Mesendoderm (in vitro differentiated cells): ENCODE measurements at regions not wholly inside any gene's neighbourhood (a gene's known extent, or its start where the extent isn't known, plus 50 kb on each side); places are given as distances from the start of the nearest gene placed in this dataset.

Source experiments
- DNase-seq: peaks from one replicate; pipeline ENCODE4 v3.0.0; 2013
- H2AK5ac ChIP-seq: 2 replicates; pipeline ENCODE4 v1.6.1; 2013; ENCODE audit warnings: low read length, inconsistent platforms
- H2BK120ac ChIP-seq: 2 replicates; pipeline ENCODE4 v1.6.1; 2013; ENCODE audit warnings: low read depth, mild to moderate bottlenecking, low read length, moderate library complexity, mixed read lengths
- H2BK15ac ChIP-seq: replicated peaks from 2 replicates; pipeline ENCODE4 v1.6.1; 2013; ENCODE audit warnings: low read depth, mild to moderate bottlenecking, moderate library complexity
- H2BK5ac ChIP-seq: 2 replicates; pipeline ENCODE4 v1.6.1; 2013; ENCODE audit warnings: low read length, inconsistent platforms
- H3K18ac ChIP-seq: 2 replicates; pipeline ENCODE4 v1.6.1; 2013; ENCODE audit warnings: mild to moderate bottlenecking, low read length, mixed read lengths
- H3K23ac ChIP-seq: one replicate; pipeline ENCODE4 v1.6.1; 2013; ENCODE audit warnings: low read length
- H3K27ac ChIP-seq: 2 replicates; pipeline ENCODE4 v1.5.1; 2013; ENCODE audit warnings: low read depth, mild to moderate bottlenecking, inconsistent platforms, low read length, moderate library complexity
- H3K27me3 ChIP-seq: 2 replicates; pipeline ENCODE4 v1.6.1; 2013; ENCODE audit warnings: low read length, control low read depth, mild to moderate bottlenecking, inconsistent platforms; ENCODE audit not compliant: insufficient read depth, poor library complexity
- H3K36me3 ChIP-seq: 2 replicates; pipeline ENCODE4 v1.6.1; 2013; ENCODE audit warnings: low read length, inconsistent platforms; ENCODE audit not compliant: control insufficient read depth, insufficient read depth
- H3K4ac ChIP-seq: one replicate; pipeline ENCODE4 v1.6.1; 2013; ENCODE audit warnings: low read depth, mild to moderate bottlenecking, low read length, moderate library complexity
- H3K4me1 ChIP-seq: 2 replicates; pipeline ENCODE4 v1.6.1; 2013; ENCODE audit warnings: low read depth, low read length, inconsistent platforms; ENCODE audit not compliant: control insufficient read depth
- H3K4me2 ChIP-seq: 2 replicates; pipeline ENCODE4 v1.6.1; 2013; ENCODE audit warnings: low read length
- H3K4me3 ChIP-seq: 2 replicates; pipeline ENCODE4 v1.5.1; 2013; ENCODE audit warnings: mild to moderate bottlenecking, low read length
- H3K56ac ChIP-seq: one replicate; pipeline ENCODE4 v1.6.1; 2013; ENCODE audit warnings: low read length
- H3K79me1 ChIP-seq: 2 replicates; pipeline ENCODE4 v1.6.1; 2013; ENCODE audit warnings: low read length, inconsistent platforms
- H3K79me2 ChIP-seq: 2 replicates; pipeline ENCODE4 v1.6.1; 2013; ENCODE audit warnings: mild to moderate bottlenecking, low read length; ENCODE audit not compliant: control insufficient read depth, insufficient read depth
- H3K9ac ChIP-seq: 2 replicates; pipeline ENCODE4 v1.6.1; 2013; ENCODE audit warnings: low read length, inconsistent platforms
- H4K5ac ChIP-seq: one replicate; pipeline ENCODE4 v1.6.1; 2013; ENCODE audit warnings: low read length
- H4K8ac ChIP-seq: one replicate; pipeline ENCODE4 v1.6.1; 2013; ENCODE audit warnings: low read depth, mild to moderate bottlenecking, control low read depth, low read length, moderate library complexity
- WGBS: extraction: QIAGEN DNeasy Blood & Tissue Kit; methylation state at CpG from one replicate; pipeline ENCODE4 v1.1.7; 2013; ENCODE audit warnings: low lambda C conversion rate, missing lambda C conversion rate; ENCODE audit not compliant: insufficient coverage; ENCODE audit errors: extremely low coverage; 5-methylcytosine and 5-hydroxymethylcytosine counted together

- H2BK15ac ChIP-seq, result no peak overlapping the region
- no peaks in the 10 kb centered on the region for H3K79me2 ChIP-seq
- H3K36me3 ChIP-seq, result no peaks in the 10 kb centered on the region
- H3K56ac ChIP-seq, result peak overlapping the region; percentile 28
- peak overlapping the region; percentile 29 for H2BK120ac ChIP-seq
- no peak overlapping the region for H3K4me2 ChIP-seq
- peak overlapping the region; percentile 7 for H3K18ac ChIP-seq
- peak overlapping the region; percentile 11 for H2BK5ac ChIP-seq
- no CpG with 5 or more reads among the region's 8 CpGs for WGBS
- H3K4me3 ChIP-seq, result no peak overlapping the region
- no peak overlapping the region for H4K5ac ChIP-seq
- DNase-seq, result peak; percentile 60
- H3K4me1 ChIP-seq, result peaks cover 26% of the 10 kb centered on the region
- no peak overlapping the region for H3K4ac ChIP-seq
- peak overlapping the region; percentile 1 for H3K9ac ChIP-seq
- H3K27ac ChIP-seq, result no peak overlapping the region
- H2AK5ac ChIP-seq, result peak overlapping the region; percentile 7
- H3K27me3 ChIP-seq, result no peaks in the 10 kb centered on the region
- H3K79me1 ChIP-seq, result no peaks in the 10 kb centered on the region
- no peak overlapping the region for H4K8ac ChIP-seq
- no peak overlapping the region for H3K23ac ChIP-seq
Measured at GRCh38 chr10:110407301-110408170, 90.2 kb upstream of the DUSP5 start.

GRCh38 chr10:110408203-110408871, 89.4 kb upstream of the DUSP5 start:
- Histone ChIP-seq H2BK120ac (no peak overlapping the region), H3K56ac (peak overlapping the region; percentile 36), H4K5ac (no peak overlapping the region), H3K18ac (peak overlapping the region; percentile 9), H3K4me1 (peaks cover 26% of the 10 kb centered on the region), H4K8ac (no peak overlapping the region), H3K4me3 (no peak overlapping the region), H3K23ac (no peak overlapping the region), H3K4ac (no peak overlapping the region), H3K36me3 (no peaks in the 10 kb centered on the region), H3K79me2 (no peaks in the 10 kb centered on the region), H3K79me1 (no peaks in the 10 kb centered on the region), H2BK15ac (no peak overlapping the region), H3K9ac (no peak overlapping the region), H3K4me2 (no peak overlapping the region), H3K27me3 (no peaks in the 10 kb centered on the region), H2BK5ac (peak overlapping the region; percentile 48), H2AK5ac (peak overlapping the region; percentile 43), H3K27ac (no peak overlapping the region)
- WGBS, result no CpG with 5 or more reads among the region's 10 CpGs
- peak; percentile 92 for DNase-seq

- no peak overlapping the region for H3K9ac ChIP-seq
- H2BK120ac ChIP-seq, result no peak overlapping the region
- H3K56ac ChIP-seq, result peak overlapping the region; percentile 15
- H4K8ac ChIP-seq, result no peak overlapping the region
- peak overlapping the region; percentile 31 for H3K18ac ChIP-seq
- H3K4me1 ChIP-seq, result peaks cover 26% of the 10 kb centered on the region
- no peak overlapping the region for H3K23ac ChIP-seq
- no peaks in the 10 kb centered on the region for H3K79me2 ChIP-seq
- H3K79me1 ChIP-seq, result no peaks in the 10 kb centered on the region
- H4K5ac ChIP-seq, result no peak overlapping the region
- H3K36me3 ChIP-seq, result no peaks in the 10 kb centered on the region
- no peak overlapping the region for H2BK15ac ChIP-seq
- no peak overlapping the region for H3K4me3 ChIP-seq
- no peak for DNase-seq
- H3K27me3 ChIP-seq, result no peaks in the 10 kb centered on the region
- no peak overlapping the region for H3K4me2 ChIP-seq
- no peak overlapping the region for H3K4ac ChIP-seq
- no CpG with 5 or more reads among the region's 8 CpGs for WGBS
- no peak overlapping the region for H3K27ac ChIP-seq
- H2BK5ac ChIP-seq, result no peak overlapping the region
- H2AK5ac ChIP-seq, result peak overlapping the region; percentile 43
Measured at GRCh38 chr10:110408943-110409342, 88.8 kb upstream of the DUSP5 start.

GRCh38 chr10:110409488-110409887, 88.2 kb upstream of the DUSP5 start:
- Histone ChIP-seq H3K4me3 (no peak overlapping the region), H3K27ac (no peak overlapping the region), H4K8ac (no peak overlapping the region), H3K4me2 (no peak overlapping the region), H3K79me2 (no peaks in the 10 kb centered on the region), H3K36me3 (no peaks in the 10 kb centered on the region), H3K4ac (no peak overlapping the region), H3K27me3 (no peaks in the 10 kb centered on the region), H3K9ac (no peak overlapping the region), H3K18ac (peak overlapping the region; percentile 31), H3K4me1 (peaks cover 25% of the 10 kb centered on the region), H4K5ac (no peak overlapping the region), H2AK5ac (no peak overlapping the region), H3K56ac (no peak overlapping the region), H2BK15ac (no peak overlapping the region), H3K79me1 (no peaks in the 10 kb centered on the region), H2BK120ac (no peak overlapping the region), H2BK5ac (peak overlapping the region; percentile 11), H3K23ac (no peak overlapping the region)
- DNase-seq, result no peak
- WGBS, result no CpG with 5 or more reads among the region's 4 CpGs

- Histone ChIP-seq H2BK15ac (no peak overlapping the region), H3K9ac (no peak overlapping the region), H4K8ac (no peak overlapping the region), H3K23ac (no peak overlapping the region), H3K27me3 (no peaks in the 10 kb centered on the region), H2BK5ac (no peak overlapping the region), H3K27ac (no peak overlapping the region), H3K4me3 (no peak overlapping the region), H3K79me2 (no peaks in the 10 kb centered on the region), H3K79me1 (no peaks in the 10 kb centered on the region), H3K4ac (no peak overlapping the region), H2AK5ac (peak overlapping the region; percentile 93), H3K4me1 (peaks cover 20% of the 10 kb centered on the region), H3K18ac (no peak overlapping the region), H3K56ac (peak overlapping the region; percentile 69), H3K36me3 (no peaks in the 10 kb centered on the region), H4K5ac (no peak overlapping the region), H2BK120ac (no peak overlapping the region), H3K4me2 (no peak overlapping the region)
- no peak for DNase-seq
- no CpG with 5 or more reads among the region's 4 CpGs for WGBS
Measured at GRCh38 chr10:110409926-110410325, 87.8 kb upstream of the DUSP5 start.
